Astrocyte of the cerebellum (primary cell): ENCODE measurements at regions not wholly inside any gene's neighbourhood (a gene's known extent, or its start where the extent isn't known, plus 50 kb on each side); places are given as distances from the start of the nearest gene placed in this dataset.

Source experiments
- DNase-seq: peaks from one replicate; pipeline ENCODE4 v3.0.0-alpha.2; 2011; ENCODE audit warnings: low read depth
- H3K4me3 ChIP-seq: 2 replicates; pipeline ENCODE4 v1.5.1; 2011; ENCODE audit warnings: mild to moderate bottlenecking, low read depth, low read length, moderate library complexity
- in situ Hi-C: cut with HindIII; loops from 2 replicates; pipeline ENCODE4 v1.10.0; 2017; ENCODE audit warnings: low sequenced_read_pairs
- TF ChIP-seq, protein P1 (sequence below): IDR thresholded peaks from 2 replicates; pipeline ENCODE4 v1.5.1; 2012; ENCODE audit warnings: low read length, low read depth, moderate library complexity, mild to moderate bottlenecking; ENCODE audit errors: missing control alignments

DNA sequence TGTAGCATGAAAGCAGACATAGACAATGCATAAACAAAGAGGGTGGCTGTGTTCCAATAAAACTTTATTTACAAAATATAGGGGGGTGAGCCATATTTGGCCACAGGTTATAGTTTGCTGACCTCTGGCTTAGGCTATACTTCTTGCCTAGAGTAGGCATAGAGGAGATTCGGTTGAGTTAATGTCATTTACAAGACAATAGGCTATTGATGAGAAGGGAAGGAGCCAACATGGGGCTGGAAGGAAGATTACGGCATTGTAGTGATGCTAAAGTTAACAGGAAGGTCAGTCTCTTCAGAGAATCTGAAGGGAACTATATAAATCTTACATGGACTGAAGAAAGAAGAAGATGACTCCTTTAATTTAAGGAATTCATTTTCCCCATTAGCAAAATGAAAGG is 463.5 kb downstream of the HTR7 start:
- TF ChIP-seq, protein P1, sequence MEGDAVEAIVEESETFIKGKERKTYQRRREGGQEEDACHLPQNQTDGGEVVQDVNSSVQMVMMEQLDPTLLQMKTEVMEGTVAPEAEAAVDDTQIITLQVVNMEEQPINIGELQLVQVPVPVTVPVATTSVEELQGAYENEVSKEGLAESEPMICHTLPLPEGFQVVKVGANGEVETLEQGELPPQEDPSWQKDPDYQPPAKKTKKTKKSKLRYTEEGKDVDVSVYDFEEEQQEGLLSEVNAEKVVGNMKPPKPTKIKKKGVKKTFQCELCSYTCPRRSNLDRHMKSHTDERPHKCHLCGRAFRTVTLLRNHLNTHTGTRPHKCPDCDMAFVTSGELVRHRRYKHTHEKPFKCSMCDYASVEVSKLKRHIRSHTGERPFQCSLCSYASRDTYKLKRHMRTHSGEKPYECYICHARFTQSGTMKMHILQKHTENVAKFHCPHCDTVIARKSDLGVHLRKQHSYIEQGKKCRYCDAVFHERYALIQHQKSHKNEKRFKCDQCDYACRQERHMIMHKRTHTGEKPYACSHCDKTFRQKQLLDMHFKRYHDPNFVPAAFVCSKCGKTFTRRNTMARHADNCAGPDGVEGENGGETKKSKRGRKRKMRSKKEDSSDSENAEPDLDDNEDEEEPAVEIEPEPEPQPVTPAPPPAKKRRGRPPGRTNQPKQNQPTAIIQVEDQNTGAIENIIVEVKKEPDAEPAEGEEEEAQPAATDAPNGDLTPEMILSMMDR, result no peak
- no peak for DNase-seq
- in situ Hi-C loops, result no loop called here
- no peak overlapping the region for H3K4me3 ChIP-seq

DNA sequence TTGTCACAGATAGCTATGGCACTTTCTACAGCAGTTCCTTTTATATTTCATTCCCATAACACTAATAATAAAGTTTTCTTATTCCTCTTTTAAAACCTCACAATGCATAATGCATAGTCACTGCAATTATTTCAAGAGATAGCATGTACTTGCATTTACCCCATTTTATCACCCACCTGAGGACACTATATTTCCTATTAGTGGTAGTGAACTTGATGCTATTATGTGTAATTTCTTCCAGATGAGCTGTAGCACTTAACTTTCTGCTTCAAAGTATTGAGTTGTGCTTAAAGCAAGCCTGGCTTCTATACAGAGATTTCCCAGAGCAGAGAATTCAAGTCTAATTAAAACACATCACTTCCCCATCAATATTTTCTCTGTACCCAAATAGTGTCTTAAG is 461.1 kb downstream of the HTR7 start:
- TF ChIP-seq, protein P1, result no peak
- no peak overlapping the region for H3K4me3 ChIP-seq
- in situ Hi-C loops, result no loop called here

DNA sequence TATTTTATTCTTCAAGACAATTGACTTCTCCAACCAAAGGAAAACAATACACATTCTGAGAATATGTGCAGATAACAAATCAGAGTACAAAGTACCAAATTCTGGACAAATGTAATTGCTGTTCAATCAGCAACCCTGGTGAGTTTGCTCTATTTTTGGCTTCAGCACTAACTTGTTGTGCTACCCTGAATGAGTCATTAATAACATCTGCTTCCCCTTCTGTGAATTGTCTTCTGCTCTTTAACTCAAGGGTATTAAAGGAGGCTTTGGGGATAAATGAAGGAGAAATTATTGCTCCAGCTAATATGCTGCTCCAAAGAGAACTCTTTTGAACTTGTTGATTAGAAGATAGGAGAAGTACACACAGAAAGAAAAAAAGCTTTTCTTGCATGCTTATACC is 459.3 kb downstream of the HTR7 start:
- TF ChIP-seq, protein P1, result no peak
- DNase-seq, result peak; percentile 15
- in situ Hi-C loops, result no loop called here
- H3K4me3 ChIP-seq, result no peak overlapping the region

More for the DNA sequence above, 461.1 kb downstream of the HTR7 start:
- DNase-seq, result no peak

DNA sequence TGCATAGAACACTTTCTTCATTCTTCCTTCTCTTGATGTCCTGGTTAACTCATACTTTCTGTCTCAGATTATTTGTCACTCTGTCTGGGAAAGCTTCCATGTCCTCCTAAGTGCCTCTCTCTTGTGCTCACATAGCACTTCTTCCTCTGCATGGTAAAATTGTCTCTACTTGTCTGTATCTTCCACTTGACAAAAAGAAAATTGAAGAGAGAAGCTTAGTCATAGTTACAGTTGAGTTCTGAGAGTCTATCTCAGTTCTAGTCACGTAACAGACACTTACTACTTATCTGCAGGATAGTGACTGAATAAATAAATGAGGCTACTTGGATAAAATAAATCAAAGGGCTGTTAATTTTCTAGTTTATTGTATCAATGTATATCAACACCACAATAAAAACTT is 458.1 kb downstream of the HTR7 start:
- no peak for DNase-seq
- no peak overlapping the region for H3K4me3 ChIP-seq
- TF ChIP-seq, protein P1, result no peak
- in situ Hi-C loops, result no loop called here

DNA sequence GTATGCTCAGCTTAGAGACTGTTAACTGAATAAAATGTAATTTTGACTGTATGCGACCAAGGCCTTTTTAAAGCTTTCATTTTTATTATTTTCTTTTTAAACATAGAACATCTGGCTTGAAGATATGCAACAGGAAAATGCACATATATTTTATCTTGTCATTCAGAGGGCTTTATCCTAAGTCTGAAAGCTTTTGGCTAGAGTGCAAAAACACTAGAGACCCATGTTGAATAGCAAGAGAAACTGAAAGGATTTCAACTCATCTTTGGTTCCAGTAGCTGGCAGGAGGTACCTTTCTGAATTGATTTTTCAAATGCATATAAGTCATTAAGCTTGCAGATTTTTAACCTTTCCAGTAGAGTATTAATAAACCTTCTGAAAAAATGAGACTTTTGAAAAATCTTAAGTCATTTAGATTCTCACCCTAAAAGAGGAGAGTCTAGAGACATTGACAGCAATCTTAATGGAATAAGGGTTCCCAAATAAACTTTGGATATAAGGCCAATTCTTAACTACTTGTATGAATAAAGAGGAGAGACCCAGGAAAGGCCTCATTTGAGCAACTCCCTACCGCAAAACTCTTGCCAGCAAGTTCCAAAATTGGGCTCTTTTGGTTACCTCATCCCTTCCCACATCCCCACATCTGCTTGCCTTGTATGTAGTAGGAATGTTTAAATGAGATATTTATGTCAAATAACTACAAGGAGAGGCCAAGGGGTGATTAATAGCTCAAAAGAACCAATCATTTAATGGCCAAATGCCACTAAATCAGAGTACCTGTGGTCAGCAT is 454.4 kb downstream of the HTR7 start:
- no peak overlapping the region for H3K4me3 ChIP-seq
- no peak for DNase-seq
- TF ChIP-seq, protein P1, result no peak
- in situ Hi-C loops, result no loop called here

DNA sequence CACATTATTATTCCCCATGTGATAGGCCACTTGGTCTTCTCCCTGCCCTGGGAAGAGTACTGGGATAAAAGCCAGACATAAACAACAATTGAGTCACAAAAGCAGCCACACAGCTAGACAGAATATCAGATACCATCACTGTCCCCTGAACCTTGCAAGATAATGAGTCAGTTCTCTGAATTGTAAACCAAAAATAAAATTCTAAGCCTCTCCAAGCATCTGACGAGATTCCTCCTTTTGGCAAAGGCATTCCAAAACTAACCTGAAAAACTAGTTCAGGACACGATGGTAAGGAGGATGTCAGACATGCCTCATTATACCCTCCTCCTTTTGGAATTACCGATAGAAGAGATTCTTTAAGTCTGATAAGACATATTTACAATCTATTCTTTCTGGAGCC is 450.7 kb downstream of the HTR7 start:
- no peak overlapping the region for H3K4me3 ChIP-seq
- DNase-seq, result no peak
- in situ Hi-C loops, result no loop called here
- TF ChIP-seq, protein P1, result no peak

DNA sequence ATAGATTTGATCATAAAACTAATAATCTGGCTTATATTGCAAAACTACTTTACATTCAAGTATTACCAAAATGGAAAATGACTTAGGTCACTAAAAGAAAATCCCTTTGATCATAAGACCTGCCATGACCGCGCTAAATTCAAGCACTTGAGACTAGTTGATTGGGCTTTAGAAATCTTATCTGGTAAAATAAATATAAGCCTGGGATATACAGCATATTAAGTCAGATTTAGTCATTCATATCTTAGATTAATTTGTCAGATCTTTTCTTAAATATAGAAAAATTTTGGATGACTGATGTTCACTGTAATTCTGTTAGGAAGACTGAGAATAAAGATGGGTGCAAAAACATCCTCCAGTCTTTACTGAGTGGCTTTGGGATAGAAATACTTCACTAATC is 450.0 kb downstream of the HTR7 start:
- H3K4me3 ChIP-seq, result no peak overlapping the region
- in situ Hi-C loops, result no loop called here
- DNase-seq, result no peak
- TF ChIP-seq, protein P1, result no peak
